ENCODE measurements at regions not wholly inside any gene's neighbourhood (a gene's known extent, or its start where the extent isn't known, plus 50 kb on each side); places are given as distances from the start of the nearest gene placed in this dataset.

DNA sequence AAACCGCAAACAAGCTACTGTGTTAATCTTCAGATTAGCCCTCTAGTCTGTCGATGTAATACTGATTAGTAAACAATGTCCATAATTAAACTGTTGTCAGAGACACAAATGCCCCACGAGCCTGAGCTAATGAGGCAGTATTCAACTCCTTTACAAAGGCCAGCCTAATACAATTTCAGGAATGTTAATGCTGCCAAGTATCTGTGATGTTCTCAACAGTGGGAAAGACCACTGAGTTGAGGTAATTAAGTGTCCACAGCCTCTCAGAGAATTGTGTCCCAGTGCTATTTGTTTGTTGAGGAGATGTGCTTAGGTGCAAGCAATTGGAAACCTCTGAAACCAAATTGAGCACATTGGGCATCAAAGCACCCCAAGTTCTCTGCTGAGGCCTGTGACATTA is 139.4 kb upstream of the CDKN3 start:
- TF ChIP-seq, protein P1, sequence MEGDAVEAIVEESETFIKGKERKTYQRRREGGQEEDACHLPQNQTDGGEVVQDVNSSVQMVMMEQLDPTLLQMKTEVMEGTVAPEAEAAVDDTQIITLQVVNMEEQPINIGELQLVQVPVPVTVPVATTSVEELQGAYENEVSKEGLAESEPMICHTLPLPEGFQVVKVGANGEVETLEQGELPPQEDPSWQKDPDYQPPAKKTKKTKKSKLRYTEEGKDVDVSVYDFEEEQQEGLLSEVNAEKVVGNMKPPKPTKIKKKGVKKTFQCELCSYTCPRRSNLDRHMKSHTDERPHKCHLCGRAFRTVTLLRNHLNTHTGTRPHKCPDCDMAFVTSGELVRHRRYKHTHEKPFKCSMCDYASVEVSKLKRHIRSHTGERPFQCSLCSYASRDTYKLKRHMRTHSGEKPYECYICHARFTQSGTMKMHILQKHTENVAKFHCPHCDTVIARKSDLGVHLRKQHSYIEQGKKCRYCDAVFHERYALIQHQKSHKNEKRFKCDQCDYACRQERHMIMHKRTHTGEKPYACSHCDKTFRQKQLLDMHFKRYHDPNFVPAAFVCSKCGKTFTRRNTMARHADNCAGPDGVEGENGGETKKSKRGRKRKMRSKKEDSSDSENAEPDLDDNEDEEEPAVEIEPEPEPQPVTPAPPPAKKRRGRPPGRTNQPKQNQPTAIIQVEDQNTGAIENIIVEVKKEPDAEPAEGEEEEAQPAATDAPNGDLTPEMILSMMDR (IDR thresholded peaks at IDR 0.05), result no peak
- TF ChIP-seq POLR2AphosphoS5 (IDR thresholded peaks at IDR 0.05) (no peak), POLR2A (IDR thresholded peaks at IDR 0.05) (no peak), EP300 (IDR thresholded peaks at IDR 0.05) (no peak)
